Upper lobe of left lung (tissue), 6 donors: ENCODE measurements at regions not wholly inside any gene's neighbourhood (a gene's known extent, or its start where the extent isn't known, plus 50 kb on each side); places are given as distances from the start of the nearest gene placed in this dataset.

ENCODE experiments used
- ATAC-seq, 2 donors: fragments of 200-7000 bp; cut with Tn5 transposase; one replicate each; pipeline ENCODE4 v1.9.1; 2022; ENCODE audit warnings: mild to moderate bottlenecking in 2 of 2, moderate library complexity in 2 of 2; ENCODE audit not compliant: low FRiP score in 2 of 2
- DNase-seq, 2 donors: peaks; one replicate each; pipeline ENCODE4 v3.0.0-alpha.2; 2019 to 2020
- H3K27ac ChIP-seq, 4 donors: fragments of 200-600 bp; sonication (generic); one replicate each; pipeline ENCODE4 v1.5.1; 2016 to 2019
- H3K27me3 ChIP-seq, 4 donors: fragments of 200-600 bp; sonication (generic); one replicate each; pipeline ENCODE4 v1.5.1; 2017 to 2019
- H3K36me3 ChIP-seq, 4 donors: fragments of 200-600 bp; sonication (generic); one replicate each; pipeline ENCODE4 v1.5.1; 2016 to 2019
- H3K4me1 ChIP-seq, 4 donors: fragments of 200-600 bp; sonication (generic); one replicate each; pipeline ENCODE4 v1.5.1; 2018 to 2019
- H3K4me3 ChIP-seq, 4 donors: fragments of 200-600 bp; sonication (generic); one replicate each; pipeline ENCODE4 v1.5.1; 2017 to 2019; ENCODE audit warnings: mild to moderate bottlenecking in 2 of 4, moderate library complexity in 1 of 4
- H3K9me3 ChIP-seq, 4 donors: fragments of 200-600 bp; sonication (generic); one replicate each; pipeline ENCODE4 v1.5.1; 2018 to 2019
- EP300 ChIP-seq, 4 donors: sonication (generic); formaldehyde crosslinking; IDR thresholded peaks; one replicate each; pipeline ENCODE4 v1.5.1; 2017; ENCODE audit warnings: antibody characterized with exemption in 4 of 4, control low read depth in 2 of 4
- POLR2A ChIP-seq, 4 donors: fragments of 450-650 bp; IDR thresholded peaks; one replicate each; pipeline ENCODE4 v1.5.1; 2016 to 2017; ENCODE audit warnings: antibody characterized with exemption in 4 of 4, mild to moderate bottlenecking in 2 of 4
- POLR2AphosphoS5 ChIP-seq, 2 donors: sonication (generic); formaldehyde crosslinking; IDR thresholded peaks; one replicate each; pipeline ENCODE4 v1.5.1; 2017; ENCODE audit warnings: antibody characterized with exemption in 2 of 2
- WGBS, 2 donors: methylation state at CpG; one replicate each; pipeline ENCODE4 v1.1.5; 2017 to 2018; 5-methylcytosine and 5-hydroxymethylcytosine counted together
- TF ChIP-seq, protein P1 (sequence below), 6 experiments: fragments of 450-650 bp in 4 of 6; fragments of 200-600 bp in 2 of 6; sonication (generic) in 2 of 6; IDR thresholded peaks; one replicate each; pipeline ENCODE4 v1.5.1; 2016 to 2019; ENCODE audit warnings: antibody characterized with exemption in 6 of 6
- donor health status: DM: no; HTN: no; CAD: no; lungs with moderate emphysema.
- donor health status: DM: no; HTN: yes; CAD: no; lungs with severe emphysema.

DNA sequence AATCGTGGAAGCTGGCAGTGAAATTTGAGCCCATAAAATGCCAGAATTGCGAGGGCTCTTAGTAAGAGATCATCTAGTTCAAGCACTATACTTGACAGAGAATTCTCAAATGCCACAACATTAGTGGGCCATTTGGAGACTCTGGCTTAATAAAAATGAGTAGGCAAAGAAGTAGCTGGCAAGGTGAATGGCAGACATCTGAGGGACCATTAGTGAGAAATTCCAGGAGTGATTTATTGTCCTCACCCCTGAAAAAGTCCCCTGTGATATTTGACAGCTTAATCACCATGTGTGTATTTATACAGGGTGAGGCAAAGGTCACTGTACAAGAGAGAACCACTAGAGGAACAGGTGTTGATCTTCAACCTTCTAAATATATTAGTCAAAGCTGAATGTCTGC lies 207.5 kb downstream of the CHRDL1 start:
- WGBS, 2 donors = 10 to 20% methylated on average over 2 of the region's 2 CpGs
- DNase-seq = no peak
- TF ChIP-seq POLR2AphosphoS5 (IDR thresholded peaks at IDR 0.05) = no peak
- TF ChIP-seq, protein P1, sequence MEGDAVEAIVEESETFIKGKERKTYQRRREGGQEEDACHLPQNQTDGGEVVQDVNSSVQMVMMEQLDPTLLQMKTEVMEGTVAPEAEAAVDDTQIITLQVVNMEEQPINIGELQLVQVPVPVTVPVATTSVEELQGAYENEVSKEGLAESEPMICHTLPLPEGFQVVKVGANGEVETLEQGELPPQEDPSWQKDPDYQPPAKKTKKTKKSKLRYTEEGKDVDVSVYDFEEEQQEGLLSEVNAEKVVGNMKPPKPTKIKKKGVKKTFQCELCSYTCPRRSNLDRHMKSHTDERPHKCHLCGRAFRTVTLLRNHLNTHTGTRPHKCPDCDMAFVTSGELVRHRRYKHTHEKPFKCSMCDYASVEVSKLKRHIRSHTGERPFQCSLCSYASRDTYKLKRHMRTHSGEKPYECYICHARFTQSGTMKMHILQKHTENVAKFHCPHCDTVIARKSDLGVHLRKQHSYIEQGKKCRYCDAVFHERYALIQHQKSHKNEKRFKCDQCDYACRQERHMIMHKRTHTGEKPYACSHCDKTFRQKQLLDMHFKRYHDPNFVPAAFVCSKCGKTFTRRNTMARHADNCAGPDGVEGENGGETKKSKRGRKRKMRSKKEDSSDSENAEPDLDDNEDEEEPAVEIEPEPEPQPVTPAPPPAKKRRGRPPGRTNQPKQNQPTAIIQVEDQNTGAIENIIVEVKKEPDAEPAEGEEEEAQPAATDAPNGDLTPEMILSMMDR (IDR thresholded peaks at IDR 0.05) = no peak
- TF ChIP-seq POLR2A (IDR thresholded peaks at IDR 0.05) = no peak
- TF ChIP-seq EP300 (IDR thresholded peaks at IDR 0.05) = no peak
- Histone ChIP-seq H3K9me3 (no peaks in the 10 kb centered on the region), H3K4me1 (no peaks in the 10 kb centered on the region), H3K27me3 (no peaks in the 10 kb centered on the region), H3K27ac (no peak overlapping the region), H3K36me3 (no peaks in the 10 kb centered on the region), H3K4me3 (no peak overlapping the region)
- no peak for ATAC-seq

DNA sequence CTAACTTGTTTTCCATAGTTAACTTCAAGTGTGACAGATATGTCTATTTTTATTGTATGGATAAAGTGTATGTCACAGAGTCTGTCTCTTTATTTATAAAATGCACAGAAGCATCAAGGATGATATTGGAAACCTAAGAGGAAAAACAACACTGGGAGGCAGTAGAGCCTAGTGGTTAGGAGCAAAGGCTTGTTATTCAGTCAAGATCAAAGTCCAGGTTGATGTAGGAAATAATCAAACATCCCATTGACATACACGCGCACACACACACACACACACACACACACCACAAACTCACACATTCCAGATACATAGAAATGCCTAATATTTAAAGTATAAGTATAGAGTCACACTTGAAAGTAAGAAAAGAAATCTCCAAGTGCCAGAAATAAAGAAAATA lies 206.8 kb downstream of the CHRDL1 start:
- Histone ChIP-seq H3K36me3 (no peaks in the 10 kb centered on the region), H3K27me3 (no peaks in the 10 kb centered on the region), H3K4me1 (no peaks in the 10 kb centered on the region), H3K4me3 (no peak overlapping the region), H3K27ac (no peak overlapping the region), H3K9me3 (no peaks in the 10 kb centered on the region)
- no peak for TF ChIP-seq POLR2A (IDR thresholded peaks at IDR 0.05)
- TF ChIP-seq, protein P1 (IDR thresholded peaks at IDR 0.05) = no peak
- no peak for TF ChIP-seq EP300 (IDR thresholded peaks at IDR 0.05)
- TF ChIP-seq POLR2AphosphoS5 (IDR thresholded peaks at IDR 0.05) = no peak
- DNase-seq (no peak), ATAC-seq (no peak)
- 82 to 90% methylated on average over 2 of the region's 2 CpGs for WGBS, 2 donors

DNA sequence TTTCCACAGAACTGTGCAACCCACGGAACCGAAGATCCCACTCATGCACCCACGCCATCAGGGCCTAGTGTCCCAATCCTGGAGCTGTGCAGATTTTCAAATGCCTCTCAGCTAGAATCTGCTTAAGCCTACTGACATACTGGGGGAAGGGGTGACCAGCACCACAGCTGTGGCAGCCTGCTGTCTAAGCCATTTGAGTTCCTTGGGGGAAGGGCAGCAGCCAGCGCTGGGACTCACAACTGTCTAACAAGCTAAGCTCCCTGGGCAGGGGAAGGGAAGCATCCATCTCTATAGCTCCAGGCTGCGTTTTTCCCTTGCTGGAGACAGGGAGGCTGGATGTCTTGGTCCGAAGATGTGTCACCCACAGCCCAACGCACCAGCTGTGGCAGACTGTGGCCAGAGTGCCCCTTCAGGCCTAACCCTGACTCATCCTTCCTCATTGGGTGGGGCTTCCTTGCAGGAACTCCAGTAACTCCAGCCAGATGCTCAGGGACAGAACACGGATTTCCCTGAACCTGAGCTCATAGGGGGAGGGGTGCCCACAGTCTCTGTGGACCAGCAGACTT lies 194.8 kb downstream of the CHRDL1 start:
- Histone ChIP-seq H3K27me3 (no peaks in the 10 kb centered on the region), H3K4me1 (no peaks in the 10 kb centered on the region), H3K27ac (no peak overlapping the region), H3K36me3 (no peaks in the 10 kb centered on the region), H3K4me3 (no peak overlapping the region), H3K9me3 (no peaks in the 10 kb centered on the region)
- TF ChIP-seq EP300 (IDR thresholded peaks at IDR 0.05) (no peak), POLR2A (IDR thresholded peaks at IDR 0.05) (no peak), POLR2AphosphoS5 (IDR thresholded peaks at IDR 0.05) (no peak)
- TF ChIP-seq, protein P1 (IDR thresholded peaks at IDR 0.05) = no peak
- WGBS, 2 donors = 88% methylated on average over 7 of the region's 8 CpGs; no CpG with 5 or more reads in 1 of the 2 donors
- DNase-seq (no peak), ATAC-seq (no peak)

DNA sequence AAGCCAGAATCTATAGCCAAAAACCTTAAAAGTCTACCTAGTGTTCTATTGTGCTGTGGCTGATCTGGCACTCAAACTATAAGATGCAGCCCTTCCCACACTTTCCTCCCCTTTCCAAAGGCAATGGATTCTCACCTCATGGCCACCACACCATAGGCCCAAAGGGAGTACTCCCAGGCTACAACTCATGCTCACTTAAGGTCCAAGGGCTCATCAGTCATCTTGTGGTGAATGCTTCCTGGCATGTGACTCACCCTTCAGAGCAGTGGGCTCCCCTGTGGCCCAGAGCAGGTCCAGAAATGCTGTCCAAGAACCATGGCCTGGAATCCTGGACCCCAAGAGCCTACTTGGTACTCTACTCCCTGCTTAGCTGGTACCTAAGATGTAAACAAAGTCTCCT lies 181.0 kb downstream of the CHRDL1 start:
- H3K27ac ChIP-seq = no peak overlapping the region
- H3K4me1 ChIP-seq = no peaks in the 10 kb centered on the region
- ATAC-seq (no peak), DNase-seq (no peak)
- H3K4me3 ChIP-seq = no peak overlapping the region
- no peaks in the 10 kb centered on the region for H3K36me3 ChIP-seq
- peaks cover 0 to 5% (median 0%) of the 10 kb centered on the region in 4 donors for H3K9me3 ChIP-seq
- TF ChIP-seq EP300 (IDR thresholded peaks at IDR 0.05) (no peak), POLR2AphosphoS5 (IDR thresholded peaks at IDR 0.05) (no peak), POLR2A (IDR thresholded peaks at IDR 0.05) (no peak)
- TF ChIP-seq, protein P1 (IDR thresholded peaks at IDR 0.05) = no peak
- no peaks in the 10 kb centered on the region for H3K27me3 ChIP-seq
